BLaER1 treated with 17β-estradiol and CSF1 and Interleukin-3, amounts not matched to agents 10 nM and 100 nM (cell line): ENCODE measurements at regions not wholly inside any gene's neighbourhood (a gene's known extent, or its start where the extent isn't known, plus 50 kb on each side); places are given as distances from the start of the nearest gene placed in this dataset.

Experiments
- H3K27ac ChIP-seq, 11 experiments: shearing (Covaris generic); formaldehyde crosslinking; 2 replicates each; pipeline ENCODE4 v1.8.1; 2022
- H3K27me3 ChIP-seq, 11 experiments: shearing (Covaris generic); formaldehyde crosslinking; 2 replicates each; pipeline ENCODE4 v1.8.1; 2022
- H3K36me3 ChIP-seq, 11 experiments: shearing (Covaris generic); formaldehyde crosslinking; 2 replicates each; pipeline ENCODE4 v1.8.1; 2022
- H3K4me1 ChIP-seq, 10 experiments: shearing (Covaris generic); formaldehyde crosslinking; 2 replicates each; pipeline ENCODE4 v1.8.1; 2022
- H3K4me2 ChIP-seq, 11 experiments: shearing (Covaris generic); formaldehyde crosslinking; 2 replicates each; pipeline ENCODE4 v1.8.1; 2022
- H3K4me3 ChIP-seq, 10 experiments: shearing (Covaris generic); formaldehyde crosslinking; 2 replicates each; pipeline ENCODE4 v1.8.1; 2022
- H3K9ac ChIP-seq, 11 experiments: shearing (Covaris generic); formaldehyde crosslinking; 2 replicates each; pipeline ENCODE4 v1.8.1; 2022
- H3K9me3 ChIP-seq, 11 experiments: shearing (Covaris generic); formaldehyde crosslinking; replicated peaks in 1 of 11; 2 replicates each; pipeline ENCODE4 v1.8.1; 2022
- H4K20me1 ChIP-seq, 11 experiments: shearing (Covaris generic); formaldehyde crosslinking; 2 replicates each; pipeline ENCODE4 v1.8.1; 2022
- Cebpa-rat ChIP-seq, 11 experiments: shearing (Covaris generic); IDR thresholded peaks; 2 replicates each; pipeline ENCODE4 v1.8.1; 2022

DNA sequence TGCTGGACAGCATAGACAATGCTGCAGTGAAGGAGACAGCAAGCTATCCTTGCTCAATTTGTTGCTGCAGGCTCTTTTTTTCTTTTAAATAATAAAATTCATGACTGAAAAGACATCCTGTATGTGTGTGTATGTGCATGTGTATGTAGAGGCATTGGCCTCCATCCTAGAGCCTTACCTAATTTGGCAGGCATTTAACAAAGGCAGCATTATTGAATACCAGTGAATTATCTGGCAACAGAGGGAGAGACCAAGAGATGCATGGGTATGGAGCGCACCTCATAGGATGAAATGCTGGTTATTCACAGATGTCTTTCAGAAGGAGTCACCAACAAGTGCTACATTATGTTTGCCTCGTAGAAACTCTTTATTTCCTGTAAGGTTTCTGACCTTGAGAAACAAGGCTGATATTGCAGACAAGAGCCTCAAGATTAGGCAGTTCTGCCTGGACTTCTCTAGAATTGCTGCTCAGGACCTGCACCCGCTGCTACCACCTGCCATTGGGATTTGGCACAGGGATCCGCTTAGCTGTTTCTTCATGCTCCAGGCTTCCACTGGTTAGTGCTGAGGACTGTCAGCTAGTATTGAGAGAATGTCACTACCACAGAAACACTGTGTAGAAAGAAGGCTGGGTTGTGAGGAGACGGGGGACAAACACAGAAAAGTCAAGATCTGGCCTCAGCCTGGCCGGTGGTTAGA is 247.7 kb upstream of the RFX3 start:
- peak overlapping the region in 9 of 11 experiments; percentile 74 to 89 (median 84); a peak in 18 of 22 replicates for H3K4me2 ChIP-seq
- H3K9ac ChIP-seq: no peak overlapping the region
- peak overlapping the region in 3 of 11 experiments; percentile 20 to 77 (median 74); a peak in 4 of 22 replicates for H3K27ac ChIP-seq
- no peak overlapping the region for H3K4me3 ChIP-seq
- no peaks in the 10 kb centered on the region; a peak in 1 of 22 replicates for H3K36me3 ChIP-seq
- H4K20me1 ChIP-seq: no peaks in the 10 kb centered on the region
- TF ChIP-seq Cebpa-rat (IDR thresholded peaks at IDR 0.05): no peak
- H3K9me3 ChIP-seq: peaks cover 0 to 26% (median 11%) of the 10 kb centered on the region in 11 experiments; a peak in 13 of 22 replicates
- H3K4me1 ChIP-seq: peaks cover 41 to 83% (median 74%) of the 10 kb centered on the region in 10 experiments
- H3K27me3 ChIP-seq: no peaks in the 10 kb centered on the region

GRCh38 chr9:3769646-3770045 is 243.8 kb upstream of the RFX3 start:
- Histone ChIP-seq H3K27me3 (no peaks in the 10 kb centered on the region), H3K9ac (no peak overlapping the region), H3K4me3 (no peak overlapping the region; a peak in 1 of 20 replicates), H3K4me2 (peak overlapping the region; percentile 25 to 89 (median 84); a peak in 21 of 22 replicates), H3K4me1 (peaks cover 28 to 60% (median 57%) of the 10 kb centered on the region in 10 experiments), H3K9me3 (peaks cover 0 to 59% (median 39%) of the 10 kb centered on the region in 11 experiments; a peak in 19 of 22 replicates), H3K27ac (peak overlapping the region in 8 of 11 experiments; percentile 40 to 77 (median 67); a peak in 16 of 22 replicates), H3K36me3 (no peaks in the 10 kb centered on the region; a peak in 1 of 22 replicates), H4K20me1 (no peaks in the 10 kb centered on the region)
- TF ChIP-seq Cebpa-rat (IDR thresholded peaks at IDR 0.05): no peak

DNA sequence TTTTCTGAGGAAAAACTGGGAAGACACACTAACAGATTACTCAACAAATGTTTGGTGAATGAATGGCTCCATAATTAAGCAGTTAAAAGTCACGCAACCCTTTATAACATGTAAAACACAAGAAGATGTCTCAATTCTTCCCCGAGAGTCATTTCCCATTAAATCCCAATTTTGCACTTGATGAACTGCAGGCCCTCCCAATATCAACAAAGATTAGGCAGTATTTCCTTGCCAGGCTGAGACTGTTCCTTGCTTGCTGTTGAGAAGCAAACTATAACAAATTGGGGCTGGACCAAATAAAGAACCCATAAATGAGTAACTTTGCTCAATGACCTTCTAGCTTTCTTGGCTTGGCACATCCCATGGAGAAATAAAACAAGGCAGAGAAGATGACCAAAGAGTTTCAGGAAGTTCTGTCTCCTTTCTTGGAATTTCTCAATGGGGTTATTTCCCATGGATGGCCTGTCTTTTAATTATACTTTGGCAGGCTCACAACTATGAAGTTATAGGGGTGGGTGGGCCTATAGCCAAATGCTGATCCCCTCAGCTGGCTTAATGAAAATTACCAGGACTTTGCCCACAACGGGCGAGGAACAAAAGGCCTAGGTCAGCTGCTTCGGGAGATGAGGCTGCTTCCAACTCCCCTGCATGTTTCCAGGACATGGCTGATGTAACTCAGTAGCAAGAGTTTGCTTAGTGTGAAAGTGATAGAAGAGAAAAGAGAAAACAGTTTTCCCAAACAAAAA is 243.1 kb upstream of the RFX3 start:
- no peaks in the 10 kb centered on the region for H3K27me3 ChIP-seq
- no peaks in the 10 kb centered on the region; a peak in 1 of 22 replicates for H3K36me3 ChIP-seq
- TF ChIP-seq Cebpa-rat (IDR thresholded peaks at IDR 0.05): no peak
- peak overlapping the region in 8 of 11 experiments; percentile 18 to 77 (median 67); a peak in 12 of 22 replicates for H3K27ac ChIP-seq
- H3K4me1 ChIP-seq: peaks cover 28 to 55% (median 52%) of the 10 kb centered on the region in 10 experiments
- H3K4me2 ChIP-seq: peak overlapping the region in 10 of 11 experiments; percentile 30 to 89 (median 84); a peak in 18 of 22 replicates
- H4K20me1 ChIP-seq: no peaks in the 10 kb centered on the region
- H3K9ac ChIP-seq: no peak overlapping the region
- no peak overlapping the region for H3K4me3 ChIP-seq
- peaks cover 0 to 54% (median 39%) of the 10 kb centered on the region in 11 experiments; a peak in 20 of 22 replicates for H3K9me3 ChIP-seq

GRCh38 chr9:3768286-3768685 is 242.5 kb upstream of the RFX3 start:
- H3K9me3 ChIP-seq: peaks cover 5 to 57% (median 45%) of the 10 kb centered on the region in 11 experiments; a peak in 20 of 22 replicates
- peaks cover 0 to under 1% (median 0%) of the 10 kb centered on the region in 11 experiments; a peak in 1 of 22 replicates for H3K36me3 ChIP-seq
- no peak for TF ChIP-seq Cebpa-rat (IDR thresholded peaks at IDR 0.05)
- H3K4me2 ChIP-seq: peak overlapping the region in 1 of 11 experiments; percentile 84; a peak in 1 of 22 replicates
- no peak overlapping the region for H3K9ac ChIP-seq
- no peaks in the 10 kb centered on the region for H3K27me3 ChIP-seq
- no peak overlapping the region for H3K27ac ChIP-seq
- H4K20me1 ChIP-seq: no peaks in the 10 kb centered on the region
- peaks cover 28 to 49% (median 46%) of the 10 kb centered on the region in 10 experiments for H3K4me1 ChIP-seq
- H3K4me3 ChIP-seq: no peak overlapping the region

DNA sequence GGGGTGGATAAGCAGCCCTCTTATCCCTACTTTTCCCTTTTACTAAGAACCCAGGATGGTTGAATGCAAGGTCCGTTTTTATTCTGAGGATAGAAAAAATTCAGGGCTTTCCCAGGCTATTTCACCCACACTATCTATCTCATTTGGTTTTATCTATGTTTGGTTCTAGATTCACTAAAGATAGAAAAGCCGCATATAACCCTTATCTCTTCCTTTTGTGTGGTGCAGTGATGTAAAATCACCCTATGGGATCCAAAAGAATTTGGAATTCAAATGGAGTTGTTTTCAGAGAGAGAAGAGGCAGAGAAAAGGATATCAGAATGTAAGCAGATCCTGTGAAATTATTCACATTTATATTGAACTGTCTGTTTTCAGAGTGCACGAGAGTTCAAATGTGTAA is 236.3 kb upstream of the RFX3 start:
- H3K4me1 ChIP-seq: peaks cover 36 to 53% (median 49%) of the 10 kb centered on the region in 10 experiments
- no peak for TF ChIP-seq Cebpa-rat (IDR thresholded peaks at IDR 0.05)

GRCh38 chr9:3760031-3760430 is 234.2 kb upstream of the RFX3 start:
- H3K27me3 ChIP-seq: no peaks in the 10 kb centered on the region
- TF ChIP-seq Cebpa-rat (IDR thresholded peaks at IDR 0.05): no peak
- H3K4me1 ChIP-seq: peaks cover 52 to 73% (median 64%) of the 10 kb centered on the region in 10 experiments
- 0 out of 20 replicates have a peak overlapping the region, but pooled peaks of 1 of the 10 experiments have one; percentile 8 for H3K4me3 ChIP-seq
- peaks cover 13 to 48% (median 26%) of the 10 kb centered on the region in 11 experiments; a peak in 19 of 22 replicates for H3K9me3 ChIP-seq
- H4K20me1 ChIP-seq: no peaks in the 10 kb centered on the region
- H3K27ac ChIP-seq: peak overlapping the region in 10 of 11 experiments; percentile 35 to 99 (median 92); a peak in 19 of 22 replicates
- peak overlapping the region in 9 of 11 experiments; percentile 47 to 85 (median 74); a peak in 18 of 22 replicates for H3K9ac ChIP-seq
- H3K36me3 ChIP-seq: 0 out of 22 replicates have a peak, but pooled peaks cover 0 to 4% (median 0%) of the 10 kb centered on the region in 11 experiments
- H3K4me2 ChIP-seq: peak overlapping the region; percentile 66 to 88 (median 80); a peak in 21 of 22 replicates

More for the DNA sequence above, 236.3 kb upstream of the RFX3 start:
- Histone ChIP-seq H3K4me2 (peak overlapping the region in 3 of 11 experiments; percentile 66 to 80 (median 76); a peak in 2 of 22 replicates), H4K20me1 (no peaks in the 10 kb centered on the region), H3K27me3 (no peaks in the 10 kb centered on the region), H3K9me3 (peaks cover 13 to 47% (median 39%) of the 10 kb centered on the region in 11 experiments; a peak in 19 of 22 replicates), H3K9ac (no peak overlapping the region), H3K36me3 (0 out of 22 replicates have a peak, but pooled peaks cover 0 to 4% (median 0%) of the 10 kb centered on the region in 11 experiments), H3K4me3 (no peak overlapping the region), H3K27ac (peak overlapping the region in 7 of 11 experiments; percentile 89 to 99 (median 96); a peak in 12 of 22 replicates)

- Histone ChIP-seq H3K27ac (peak overlapping the region; percentile 37 to 99 (median 90); a peak in 21 of 22 replicates), H3K4me3 (peak overlapping the region; percentile 8 to 50 (median 32); a peak in 12 of 20 replicates), H3K36me3 (0 out of 22 replicates have a peak, but pooled peaks cover 0 to 4% (median 0%) of the 10 kb centered on the region in 11 experiments), H3K4me2 (peak overlapping the region; percentile 66 to 88 (median 80)), H3K9ac (peak overlapping the region; percentile 3 to 85 (median 72); a peak in 21 of 22 replicates), H4K20me1 (no peaks in the 10 kb centered on the region), H3K4me1 (peaks cover 52 to 73% (median 64%) of the 10 kb centered on the region in 10 experiments), H3K9me3 (peaks cover 13 to 45% (median 26%) of the 10 kb centered on the region in 11 experiments; a peak in 19 of 22 replicates), H3K27me3 (no peaks in the 10 kb centered on the region)
- TF ChIP-seq Cebpa-rat (IDR thresholded peaks at IDR 0.05): peak in 9 of 11 experiments; percentile 36 to 97 (median 88); a peak in 16 of 22 replicates
Observed at GRCh38 chr9:3758816-3759576, 233.2 kb upstream of the RFX3 start.
